GM18502 (cell line): ENCODE measurements at regions not wholly inside any gene's neighbourhood (a gene's known extent, or its start where the extent isn't known, plus 50 kb on each side); places are given as distances from the start of the nearest gene placed in this dataset.

Experiments
- ATAC-seq: cut with Tn5 transposase; IDR thresholded peaks from one replicate; pipeline ENCODE4 v1.9.1; 2021; ENCODE audit warnings: mild to moderate bottlenecking; ENCODE audit not compliant: unreplicated experiment, poor library complexity

GRCh38 chr17:69819316-69820087 lies 255.5 kb upstream of the KCNJ16 start:
- no peak for ATAC-seq

DNA sequence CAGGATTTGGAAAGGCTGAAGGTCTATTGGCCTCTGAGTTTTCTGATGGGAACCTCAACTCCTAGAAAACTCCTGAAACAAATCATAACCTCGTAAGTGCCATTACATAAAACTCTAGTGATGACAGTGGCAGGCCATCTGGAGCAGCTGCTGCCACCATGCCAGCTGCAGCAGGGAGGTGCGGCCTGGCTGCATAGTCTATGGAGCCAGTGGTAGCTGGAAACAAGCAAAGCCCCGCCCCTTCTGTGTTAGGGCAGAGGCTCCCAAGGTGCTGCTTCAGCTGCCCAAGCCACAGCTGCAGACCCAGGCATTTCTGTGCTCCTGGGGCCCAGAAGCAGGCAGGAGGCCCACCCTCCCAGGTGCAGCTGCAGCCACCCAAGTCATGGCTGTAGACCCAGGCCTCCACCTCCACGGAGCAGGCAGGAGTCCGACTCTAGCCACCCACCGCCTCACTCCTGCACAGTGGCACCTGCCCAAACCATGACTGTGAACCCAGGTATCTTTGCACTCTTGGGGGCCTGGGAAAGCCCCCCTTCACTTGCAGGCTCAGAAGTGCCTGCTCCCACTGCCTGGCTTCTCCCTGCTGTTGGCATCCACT lies 254.1 kb upstream of the KCNJ16 start:
- ATAC-seq, result no peak

GRCh38 chr17:69822314-69822875 lies 252.6 kb upstream of the KCNJ16 start:
- ATAC-seq, result no peak

DNA sequence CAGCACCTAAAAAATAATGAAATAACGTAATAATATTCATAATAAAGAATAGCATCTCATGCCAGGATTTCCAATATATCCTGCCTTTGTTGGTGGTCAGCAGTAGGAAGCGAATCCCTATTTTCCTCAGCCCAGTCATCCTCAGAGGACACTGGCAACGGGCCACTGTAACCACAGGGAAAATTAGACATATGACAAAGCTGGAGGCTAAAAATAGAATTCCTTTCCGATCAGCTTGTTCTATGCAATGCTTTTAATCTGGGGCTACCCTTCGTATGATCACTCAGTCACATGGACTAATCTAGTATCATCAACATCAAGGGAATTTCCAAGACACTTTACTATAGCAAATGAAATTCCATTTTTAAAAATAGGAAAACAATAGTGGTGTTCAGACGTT lies 246.9 kb upstream of the KCNJ16 start:
- ATAC-seq, result no peak

DNA sequence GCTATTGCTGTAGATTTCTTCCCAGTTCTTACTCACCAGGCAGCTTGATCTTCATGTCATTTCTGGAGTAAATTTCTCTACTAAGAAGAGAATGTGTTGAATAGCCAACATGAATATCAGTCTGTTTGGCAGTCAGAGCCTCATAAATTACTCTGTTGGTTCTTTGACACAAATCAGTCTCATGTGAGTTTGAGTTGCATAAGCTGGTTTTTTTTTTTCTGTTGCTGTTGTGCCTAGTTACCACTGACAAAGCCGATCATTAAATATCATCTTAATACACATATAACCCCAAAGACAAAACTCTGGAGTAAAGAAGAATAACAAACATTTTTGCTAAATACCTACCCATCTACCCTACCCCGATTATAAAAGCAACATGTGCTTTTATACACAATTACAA lies 240.5 kb upstream of the KCNJ16 start:
- no peak for ATAC-seq

DNA sequence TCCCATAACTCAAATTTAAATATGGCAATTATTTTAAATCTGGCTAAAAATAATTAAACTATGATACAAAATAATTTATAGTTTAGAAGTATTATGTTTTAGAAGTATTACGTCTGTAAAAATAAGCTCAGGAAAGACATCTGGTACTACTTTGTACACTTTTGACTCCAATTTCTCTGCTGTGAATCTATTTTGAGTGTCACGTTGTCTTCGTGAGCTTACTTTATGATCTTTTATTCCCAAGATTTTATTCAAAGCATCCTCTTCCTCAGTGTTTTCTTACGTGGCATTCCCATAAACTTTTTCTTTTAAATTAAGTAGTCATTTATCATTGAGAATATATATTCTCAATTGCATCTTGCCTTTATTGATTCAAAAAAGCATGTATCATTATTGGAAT lies 223.3 kb upstream of the KCNJ16 start:
- no peak for ATAC-seq

DNA sequence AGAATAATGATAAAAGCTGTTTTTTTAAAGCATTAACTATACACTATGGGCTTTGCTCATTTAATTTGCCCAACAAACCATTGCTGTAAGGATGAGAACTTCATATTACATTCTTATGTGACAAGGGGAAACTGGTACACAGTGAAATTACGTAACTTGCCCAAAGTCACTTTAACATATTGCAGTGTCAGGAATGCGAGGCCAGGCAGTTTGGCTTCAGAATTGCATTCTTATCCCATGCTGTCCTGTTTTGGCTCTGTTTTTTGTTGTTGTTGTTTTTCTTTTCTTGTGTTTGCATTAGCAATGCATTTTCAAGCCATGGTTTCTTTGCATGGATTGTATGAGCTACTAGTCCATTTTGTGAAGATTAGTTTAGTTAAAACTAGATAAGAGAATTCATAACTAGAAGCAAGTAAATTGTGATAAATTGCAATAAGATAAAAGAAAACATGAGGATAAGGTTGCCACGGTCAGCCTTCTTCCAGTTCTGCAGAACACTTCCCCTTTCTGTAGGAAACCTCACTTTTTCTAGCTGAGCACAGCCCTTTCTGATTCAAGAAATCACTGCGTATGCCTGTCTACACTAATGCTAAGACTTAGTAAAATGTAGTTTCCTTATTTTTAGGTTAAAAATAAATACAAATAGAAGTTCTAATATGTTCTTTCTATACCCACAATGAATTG lies 221.3 kb upstream of the KCNJ16 start:
- ATAC-seq, result no peak

- ATAC-seq, result no peak
Measured at GRCh38 chr17:69854225-69854780, 220.7 kb upstream of the KCNJ16 start.

- ATAC-seq, result no peak
Measured at GRCh38 chr17:69856946-69857345, 218.1 kb upstream of the KCNJ16 start.

DNA sequence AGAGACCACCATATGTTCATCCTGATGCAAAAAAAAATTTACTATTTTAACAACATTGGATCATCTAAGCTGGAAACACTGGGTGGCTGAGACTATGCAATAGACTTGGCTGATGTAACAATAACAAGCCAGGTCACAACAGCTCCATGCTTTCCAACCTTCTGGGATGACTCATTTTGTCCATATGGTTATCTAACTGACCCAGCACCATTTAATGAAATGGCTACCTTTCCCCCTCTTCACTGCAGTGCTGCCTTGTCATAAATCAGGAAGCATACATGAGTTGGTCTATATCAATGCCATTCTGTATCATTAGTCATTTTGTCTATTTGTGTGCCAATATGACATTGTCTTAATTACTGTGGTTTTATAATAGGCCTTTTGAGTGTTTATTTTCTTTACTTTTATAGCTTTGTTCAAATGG lies 217.6 kb upstream of the KCNJ16 start:
- ATAC-seq, result no peak

DNA sequence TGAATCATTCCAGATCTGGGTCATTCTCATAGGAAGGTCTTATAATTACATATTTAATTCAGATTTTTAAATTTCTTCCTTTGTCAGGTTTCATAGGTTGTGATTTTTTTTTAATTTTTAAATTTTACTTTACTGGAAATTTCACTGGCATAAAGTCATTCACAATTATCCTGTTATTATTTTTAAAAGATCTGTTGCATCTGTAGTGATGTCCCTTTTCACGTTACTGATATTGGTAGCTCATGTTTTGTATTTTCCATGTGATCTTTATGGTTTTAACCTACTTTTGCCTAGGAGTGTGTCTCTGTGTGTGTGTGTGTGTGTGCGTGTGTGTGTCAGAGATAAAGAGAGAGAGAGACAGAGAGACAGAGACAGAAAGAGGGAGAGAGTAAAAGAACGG lies 216.6 kb upstream of the KCNJ16 start:
- ATAC-seq, result no peak

GRCh38 chr17:69860142-69860680 lies 214.8 kb upstream of the KCNJ16 start:
- no peak for ATAC-seq

- no peak for ATAC-seq
Measured at GRCh38 chr17:69864462-69864861, 210.6 kb upstream of the KCNJ16 start.

GRCh38 chr17:69869667-69870066 lies 205.4 kb upstream of the KCNJ16 start:
- peak; percentile 84 for ATAC-seq

DNA sequence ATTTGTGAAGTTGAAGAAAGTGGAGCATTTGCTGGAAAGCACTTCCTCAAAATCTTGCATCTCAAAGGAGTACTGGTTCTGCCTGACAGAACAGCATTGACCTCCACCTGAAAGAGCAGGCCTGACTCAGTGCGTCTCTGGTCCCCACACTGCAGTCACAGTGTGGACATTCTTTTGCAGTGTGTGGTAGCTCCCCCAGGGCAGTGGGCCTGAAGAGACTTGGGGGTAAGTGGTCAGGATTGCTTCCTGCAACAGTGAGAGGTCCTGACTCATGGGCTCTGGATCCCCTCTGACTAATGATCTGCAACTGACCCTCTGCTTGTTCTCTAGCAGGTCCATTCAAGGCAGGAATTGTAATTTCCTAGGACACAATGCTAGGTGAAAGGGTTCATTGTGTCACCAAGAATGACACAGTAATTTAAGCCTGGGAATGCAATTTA lies 204.9 kb upstream of the KCNJ16 start:
- peak; percentile 70 for ATAC-seq

DNA sequence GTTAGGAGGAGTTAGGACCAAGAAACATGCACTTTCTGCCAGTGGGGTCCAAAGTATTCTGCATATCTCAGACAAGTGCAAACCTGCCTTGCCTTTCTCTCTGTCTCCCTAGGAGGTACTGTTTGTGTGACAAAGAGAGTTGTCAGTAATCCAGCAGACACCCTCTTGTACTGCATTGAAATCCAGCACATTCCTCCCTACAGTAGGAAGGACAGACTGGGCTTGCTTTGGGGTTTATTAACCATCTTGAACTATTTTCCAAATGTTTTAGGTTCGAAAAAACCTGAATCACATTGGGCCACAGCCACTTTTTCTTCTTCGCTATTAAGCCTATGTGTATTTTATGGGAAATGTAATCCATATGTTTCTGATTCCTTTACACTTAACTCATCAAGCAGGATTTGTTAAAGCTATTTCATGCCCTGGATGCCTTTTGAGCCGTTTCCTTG lies 204.2 kb upstream of the KCNJ16 start:
- no peak for ATAC-seq

DNA sequence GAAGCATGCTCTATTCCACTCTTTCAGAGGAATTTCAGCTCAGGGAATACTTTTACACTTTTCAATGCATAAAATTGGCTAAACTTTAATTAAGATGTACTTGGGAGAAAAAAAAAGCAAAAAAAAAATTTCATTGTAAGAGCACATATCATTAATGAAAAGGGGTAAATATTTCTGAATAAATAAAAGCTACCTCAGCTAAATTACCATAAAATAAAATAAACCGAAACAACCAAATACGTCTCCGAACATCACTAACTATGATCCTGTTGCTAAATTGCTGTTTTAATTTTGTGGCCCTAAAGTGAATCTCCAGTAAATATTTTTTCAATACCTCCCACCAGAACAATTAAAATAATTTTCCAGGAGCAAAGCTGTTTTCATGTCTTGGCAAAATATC lies 203.7 kb upstream of the KCNJ16 start:
- no peak for ATAC-seq

DNA sequence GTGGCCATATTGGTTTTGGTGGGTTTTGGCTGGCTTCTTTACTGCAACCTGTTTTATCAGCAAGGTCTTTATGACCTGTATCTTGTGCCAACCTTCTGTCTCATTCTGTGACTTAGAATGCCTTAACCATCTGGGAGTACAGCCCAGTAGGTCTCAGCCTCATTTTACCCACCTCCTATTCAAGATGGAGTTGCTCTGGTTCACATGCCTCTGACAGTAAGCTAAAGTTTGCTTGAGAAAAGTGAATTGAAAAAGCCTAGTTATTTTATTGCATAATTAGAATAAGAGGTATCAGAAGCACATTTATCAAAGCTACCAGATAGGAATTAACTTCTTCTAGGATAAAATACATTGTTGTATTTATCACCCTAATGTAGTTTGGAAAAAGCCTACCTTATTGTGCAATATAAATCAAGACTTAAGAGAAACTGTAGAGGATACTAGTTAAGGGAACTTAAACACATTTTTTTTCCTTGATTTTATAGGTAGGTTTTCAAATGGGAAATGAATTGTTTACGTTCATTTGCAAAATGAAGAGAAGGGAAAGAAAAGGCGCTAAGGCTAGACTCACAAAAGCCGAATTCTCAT lies 202.3 kb upstream of the KCNJ16 start:
- no peak for ATAC-seq

- ATAC-seq, result no peak
Measured at GRCh38 chr17:69874175-69874670, 200.8 kb upstream of the KCNJ16 start.

DNA sequence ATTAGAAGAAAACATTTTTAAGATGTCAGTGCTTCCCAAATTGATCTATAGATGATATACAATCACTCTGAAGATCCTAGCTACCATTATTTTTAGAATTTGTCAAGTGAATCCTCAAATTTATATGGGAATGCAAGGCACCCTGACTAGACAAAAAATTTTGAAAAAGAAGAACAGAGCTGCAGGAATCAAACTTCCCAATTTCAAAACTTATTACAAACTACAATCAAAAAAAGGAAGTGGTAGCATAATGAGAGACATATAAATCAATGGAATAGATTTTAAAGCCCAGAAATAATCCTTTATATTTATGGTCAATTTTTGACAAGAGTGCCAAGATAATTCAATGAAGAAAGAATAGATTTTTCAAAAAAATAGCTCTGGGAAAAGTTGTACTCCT lies 198.3 kb upstream of the KCNJ16 start:
- no peak for ATAC-seq
